ENCODE measurements at regions not wholly inside any gene's neighbourhood (a gene's known extent, or its start where the extent isn't known, plus 50 kb on each side); places are given as distances from the start of the nearest gene placed in this dataset.

DNA sequence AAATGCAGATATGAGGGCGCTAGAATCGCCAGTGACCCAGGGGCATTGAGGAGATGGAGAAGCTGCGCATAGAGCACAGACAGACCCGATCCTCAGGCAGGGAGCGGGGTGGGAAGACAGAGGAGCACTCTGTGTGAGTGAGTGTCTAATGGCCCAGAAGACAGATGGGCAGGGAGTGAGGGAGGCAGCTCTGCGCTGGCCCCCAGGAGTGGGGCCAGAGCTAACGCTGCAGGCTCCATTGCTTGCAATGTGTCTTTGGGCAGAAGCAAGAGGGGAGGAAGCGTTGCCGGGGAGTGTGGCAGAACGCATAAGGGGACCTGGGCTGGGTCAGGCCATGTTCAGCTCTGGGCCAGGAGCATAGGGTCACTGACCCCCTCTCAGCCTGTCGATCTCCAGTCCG lies 207.0 kb downstream of the TBXT start:
- H3K4me1 ChIP-seq, result no peaks in the 10 kb centered on the region
- H4K20me1 ChIP-seq (ENCODE audit: low read depth), result no peaks in the 10 kb centered on the region
- no peaks in the 10 kb centered on the region for H3K36me3 ChIP-seq
- no peaks in the 10 kb centered on the region for H3K27me3 ChIP-seq
- H3K9me3 ChIP-seq (ENCODE audit: low read depth), result no peaks in the 10 kb centered on the region
- no peak overlapping the region for H3K4me2 ChIP-seq
- H3K27ac Mint-ChIP-seq, result peak overlapping the region; percentile 7
- H3K4me3 ChIP-seq, result no peak overlapping the region
- TF ChIP-seq, protein P1, sequence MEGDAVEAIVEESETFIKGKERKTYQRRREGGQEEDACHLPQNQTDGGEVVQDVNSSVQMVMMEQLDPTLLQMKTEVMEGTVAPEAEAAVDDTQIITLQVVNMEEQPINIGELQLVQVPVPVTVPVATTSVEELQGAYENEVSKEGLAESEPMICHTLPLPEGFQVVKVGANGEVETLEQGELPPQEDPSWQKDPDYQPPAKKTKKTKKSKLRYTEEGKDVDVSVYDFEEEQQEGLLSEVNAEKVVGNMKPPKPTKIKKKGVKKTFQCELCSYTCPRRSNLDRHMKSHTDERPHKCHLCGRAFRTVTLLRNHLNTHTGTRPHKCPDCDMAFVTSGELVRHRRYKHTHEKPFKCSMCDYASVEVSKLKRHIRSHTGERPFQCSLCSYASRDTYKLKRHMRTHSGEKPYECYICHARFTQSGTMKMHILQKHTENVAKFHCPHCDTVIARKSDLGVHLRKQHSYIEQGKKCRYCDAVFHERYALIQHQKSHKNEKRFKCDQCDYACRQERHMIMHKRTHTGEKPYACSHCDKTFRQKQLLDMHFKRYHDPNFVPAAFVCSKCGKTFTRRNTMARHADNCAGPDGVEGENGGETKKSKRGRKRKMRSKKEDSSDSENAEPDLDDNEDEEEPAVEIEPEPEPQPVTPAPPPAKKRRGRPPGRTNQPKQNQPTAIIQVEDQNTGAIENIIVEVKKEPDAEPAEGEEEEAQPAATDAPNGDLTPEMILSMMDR (IDR thresholded peaks at IDR 0.05), result no peak
- TF ChIP-seq EZH2 (IDR thresholded peaks at IDR 0.05), result no peak
- TF ChIP-seq EZH2phosphoT487 (IDR thresholded peaks at IDR 0.05), result no peak
- H3K36me3 Mint-ChIP-seq, result no peaks in the 10 kb centered on the region
- H3K79me2 ChIP-seq (ENCODE audit: low read depth), result no peaks in the 10 kb centered on the region
- no peak for DNase-seq (ENCODE audit: low spot score)
- H2AFZ ChIP-seq (replicated peaks), result no peak overlapping the region
- no peak overlapping the region for H3K4me3 Mint-ChIP-seq
- H3K4me1 Mint-ChIP-seq, result peaks cover 7% of the 10 kb centered on the region
- peaks cover 2% of the 10 kb centered on the region for H3K9me3 Mint-ChIP-seq
- no peaks in the 10 kb centered on the region for H3K27me3 Mint-ChIP-seq (ENCODE audit: insufficient read depth, low read depth)
- H3K27ac ChIP-seq, result no peak overlapping the region
- no peak overlapping the region for H3K9ac ChIP-seq
- no peaks in the 10 kb centered on the region for H3F3A ChIP-seq (ENCODE audit: low read depth)

DNA sequence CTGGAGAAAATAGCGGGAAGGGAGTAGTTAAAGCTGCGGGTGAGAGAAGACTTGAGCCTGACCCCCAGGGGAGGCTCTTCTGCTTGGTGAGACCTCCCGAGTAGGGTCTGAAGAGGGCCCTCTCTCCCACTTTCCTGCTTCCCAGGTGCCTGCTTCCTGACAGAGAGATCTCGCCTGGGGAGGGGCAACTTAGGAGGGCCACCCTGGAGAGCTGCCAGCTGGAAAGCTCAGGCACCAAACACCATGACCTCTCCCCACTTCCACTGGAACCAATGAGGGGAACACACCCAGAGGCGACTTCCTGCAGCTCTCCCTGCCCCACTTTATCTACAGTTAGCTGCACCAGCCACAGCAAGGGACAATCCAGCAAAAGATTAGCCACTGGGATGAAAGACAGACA lies 208.0 kb downstream of the TBXT start:
- Histone ChIP-seq H3K4me2 (no peak overlapping the region), H4K20me1 (ENCODE audit: low read depth) (no peaks in the 10 kb centered on the region), H3K27ac (no peak overlapping the region), H3K4me3 (no peak overlapping the region), H3K36me3 (no peaks in the 10 kb centered on the region), H3K9ac (no peak overlapping the region), H3K27me3 (no peaks in the 10 kb centered on the region), H2AFZ (replicated peaks) (no peak overlapping the region), H3K9me3 (ENCODE audit: low read depth) (no peaks in the 10 kb centered on the region), H3F3A (ENCODE audit: low read depth) (no peaks in the 10 kb centered on the region), H3K79me2 (ENCODE audit: low read depth) (no peaks in the 10 kb centered on the region), H3K4me1 (no peaks in the 10 kb centered on the region)
- no peak for DNase-seq (ENCODE audit: low spot score)
- Mint-ChIP-seq H3K4me1 (peaks cover 7% of the 10 kb centered on the region), H3K36me3 (no peaks in the 10 kb centered on the region), H3K9me3 (no peaks in the 10 kb centered on the region), H3K27me3 (ENCODE audit: insufficient read depth, low read depth) (no peaks in the 10 kb centered on the region), H3K4me3 (no peak overlapping the region), H3K27ac (no peak overlapping the region)
- TF ChIP-seq, protein P1 (IDR thresholded peaks at IDR 0.05), result no peak
- TF ChIP-seq EZH2phosphoT487 (IDR thresholded peaks at IDR 0.05) (no peak), EZH2 (IDR thresholded peaks at IDR 0.05) (no peak)

DNA sequence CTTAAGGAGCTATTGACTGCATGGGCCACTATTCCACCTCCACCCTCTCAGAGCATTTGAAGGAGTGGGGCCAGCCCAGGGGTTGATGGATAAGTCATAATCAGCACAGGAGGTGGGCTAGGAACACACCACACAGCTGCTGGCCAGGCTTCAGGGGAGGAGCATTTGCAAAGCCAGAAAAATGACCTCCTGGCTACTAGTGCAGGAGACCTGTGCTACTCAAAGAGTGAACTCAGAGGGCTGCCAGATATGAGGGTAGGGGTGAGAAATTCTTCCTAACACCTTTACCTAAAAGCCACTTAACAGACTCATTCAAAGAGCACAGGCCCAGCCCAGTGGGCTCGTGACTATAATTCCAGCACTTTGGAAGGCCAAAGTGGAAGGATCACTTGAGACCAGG lies 210.8 kb downstream of the TBXT start:
- Mint-ChIP-seq H3K4me1 (peaks cover 7% of the 10 kb centered on the region), H3K27ac (no peak overlapping the region), H3K27me3 (ENCODE audit: insufficient read depth, low read depth) (no peaks in the 10 kb centered on the region), H3K36me3 (no peaks in the 10 kb centered on the region), H3K4me3 (no peak overlapping the region), H3K9me3 (no peaks in the 10 kb centered on the region)
- no peak overlapping the region for H3K4me2 ChIP-seq
- H3K27ac ChIP-seq, result no peak overlapping the region
- no peak for DNase-seq (ENCODE audit: low spot score)
- no peak overlapping the region for H2AFZ ChIP-seq (replicated peaks)
- H3K4me1 ChIP-seq, result no peaks in the 10 kb centered on the region
- H3K4me3 ChIP-seq, result no peak overlapping the region
- no peaks in the 10 kb centered on the region for H4K20me1 ChIP-seq (ENCODE audit: low read depth)
- TF ChIP-seq EZH2 (IDR thresholded peaks at IDR 0.05) (no peak), EZH2phosphoT487 (IDR thresholded peaks at IDR 0.05) (no peak)
- TF ChIP-seq, protein P1 (IDR thresholded peaks at IDR 0.05), result no peak
- H3K36me3 ChIP-seq, result no peaks in the 10 kb centered on the region
- no peaks in the 10 kb centered on the region for H3K79me2 ChIP-seq (ENCODE audit: low read depth)
- H3F3A ChIP-seq (ENCODE audit: low read depth), result no peaks in the 10 kb centered on the region
- no peaks in the 10 kb centered on the region for H3K9me3 ChIP-seq (ENCODE audit: low read depth)
- H3K27me3 ChIP-seq, result no peaks in the 10 kb centered on the region
- H3K9ac ChIP-seq, result no peak overlapping the region

DNA sequence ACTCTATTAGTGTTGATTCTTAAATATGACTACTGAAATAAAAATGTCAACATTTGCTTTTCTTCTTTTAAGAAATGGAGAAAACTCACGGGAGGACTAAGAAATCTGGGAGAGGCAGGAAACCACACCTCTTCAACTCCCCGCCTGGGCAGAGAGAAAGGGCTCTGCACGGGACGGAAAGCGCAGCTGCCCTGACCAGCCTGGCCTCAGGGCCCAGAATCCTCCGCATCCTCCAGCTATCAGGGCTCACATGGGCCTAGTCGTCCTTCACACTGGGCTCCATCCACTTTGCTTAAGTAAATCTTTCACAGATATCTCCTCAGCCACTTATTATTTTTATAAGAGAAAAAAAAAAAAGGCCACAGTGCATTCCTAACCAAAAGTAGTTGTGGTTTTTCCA lies 215.1 kb downstream of the TBXT start:
- Histone ChIP-seq H3K4me3 (no peak overlapping the region), H4K20me1 (ENCODE audit: low read depth) (no peaks in the 10 kb centered on the region), H3K4me1 (no peaks in the 10 kb centered on the region), H3K9me3 (ENCODE audit: low read depth) (no peaks in the 10 kb centered on the region), H3K27ac (no peak overlapping the region), H3F3A (ENCODE audit: low read depth) (no peaks in the 10 kb centered on the region), H2AFZ (replicated peaks) (no peak overlapping the region), H3K36me3 (no peaks in the 10 kb centered on the region), H3K79me2 (ENCODE audit: low read depth) (no peaks in the 10 kb centered on the region), H3K4me2 (no peak overlapping the region), H3K9ac (no peak overlapping the region), H3K27me3 (no peaks in the 10 kb centered on the region)
- Mint-ChIP-seq H3K9me3 (no peaks in the 10 kb centered on the region), H3K36me3 (no peaks in the 10 kb centered on the region), H3K27ac (no peak overlapping the region), H3K4me1 (no peaks in the 10 kb centered on the region), H3K27me3 (ENCODE audit: insufficient read depth, low read depth) (no peaks in the 10 kb centered on the region), H3K4me3 (no peak overlapping the region)
- DNase-seq (ENCODE audit: low spot score), result no peak
- TF ChIP-seq EZH2 (IDR thresholded peaks at IDR 0.05) (no peak), EZH2phosphoT487 (IDR thresholded peaks at IDR 0.05) (no peak)
- TF ChIP-seq, protein P1 (IDR thresholded peaks at IDR 0.05), result no peak
